Stimulated activated CD8-positive, alpha-beta memory T cell treated with anti-CD3 and anti-CD28 coated beads, Interleukin-15, amount 100 ng/mL, for 48 hours (primary cell): ENCODE measurements at regions not wholly inside any gene's neighbourhood (a gene's known extent, or its start where the extent isn't known, plus 50 kb on each side); places are given as distances from the start of the nearest gene placed in this dataset.
"Not testable (repeated sequence)": the region's sequence is repeated elsewhere in the genome, so short reads cannot be mapped to it uniquely, and the experiment has no call there.

Experiments used
- DNase-seq, 2 donors: peaks; one replicate each; pipeline ENCODE4 v3.0.0-alpha.2; 2020; ENCODE audit warnings: low read depth in 2 of 2

- no peak for DNase-seq
These were observed 1182.4 kb downstream of the HACE1 start for GRCh38 chr6:103677290-103677689.

GRCh38 chr6:103675807-103676406 is 1183.8 kb downstream of the HACE1 start:
- DNase-seq: no peak

GRCh38 chr6:103674790-103675189 is 1184.9 kb downstream of the HACE1 start:
- no peak for DNase-seq

- DNase-seq: no peak
These were observed 1187.5 kb downstream of the HACE1 start for GRCh38 chr6:103672169-103672568.

GRCh38 chr6:103629613-103630012 is 1230.1 kb downstream of the HACE1 start:
- no peak for DNase-seq

- no peak for DNase-seq
These were observed 1242.1 kb downstream of the HACE1 start for GRCh38 chr6:103617642-103618041.

DNA sequence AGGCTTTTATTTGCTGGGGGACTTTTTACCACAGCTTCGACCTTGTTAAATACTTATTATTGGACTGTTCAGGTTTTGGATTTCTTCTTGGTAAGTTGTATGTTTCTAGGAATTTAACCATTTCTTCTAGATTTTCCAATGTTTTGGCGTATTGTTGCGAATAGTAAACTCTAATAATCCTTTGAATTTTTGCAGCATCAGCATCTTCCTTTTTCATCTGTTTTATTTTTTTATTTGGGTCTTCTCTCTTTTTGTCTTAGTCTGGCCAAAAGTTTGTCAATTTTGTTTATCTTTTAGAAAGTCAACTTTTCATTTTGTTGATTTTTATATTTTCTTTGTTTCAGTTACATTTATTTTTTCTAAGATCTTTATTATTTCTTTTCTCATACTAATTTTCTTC is 1272.0 kb downstream of the HACE1 start:
- DNase-seq: no peak

- no peak for DNase-seq
These were observed 1281.6 kb downstream of the HACE1 start for GRCh38 chr6:103578115-103578514.

GRCh38 chr6:103570431-103570830 is 1289.3 kb downstream of the HACE1 start:
- no peak for DNase-seq

DNA sequence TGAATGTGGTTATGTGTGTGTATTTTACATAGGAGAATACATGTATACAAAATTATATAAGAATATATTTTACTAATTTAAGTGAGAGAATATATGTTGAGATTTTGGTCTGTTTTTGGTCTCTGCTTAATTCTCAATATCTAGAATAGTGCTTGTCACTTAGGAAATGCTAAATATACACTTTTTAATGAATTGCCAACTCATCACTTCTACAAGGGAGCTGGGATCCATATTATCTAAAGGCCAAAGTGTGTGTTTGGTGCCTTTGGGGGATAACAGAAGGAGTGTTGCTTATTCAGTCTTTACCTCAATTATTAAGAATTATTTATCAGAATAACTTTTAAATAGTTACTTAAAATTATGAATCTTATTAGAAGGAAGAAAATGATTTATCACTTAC is 1304.8 kb downstream of the HACE1 start:
- DNase-seq: no peak

GRCh38 chr6:103538381-103538780 is 1321.3 kb downstream of the HACE1 start:
- DNase-seq: no peak

GRCh38 chr6:103534814-103535213 is 1324.9 kb downstream of the HACE1 start:
- DNase-seq: no peak

DNA sequence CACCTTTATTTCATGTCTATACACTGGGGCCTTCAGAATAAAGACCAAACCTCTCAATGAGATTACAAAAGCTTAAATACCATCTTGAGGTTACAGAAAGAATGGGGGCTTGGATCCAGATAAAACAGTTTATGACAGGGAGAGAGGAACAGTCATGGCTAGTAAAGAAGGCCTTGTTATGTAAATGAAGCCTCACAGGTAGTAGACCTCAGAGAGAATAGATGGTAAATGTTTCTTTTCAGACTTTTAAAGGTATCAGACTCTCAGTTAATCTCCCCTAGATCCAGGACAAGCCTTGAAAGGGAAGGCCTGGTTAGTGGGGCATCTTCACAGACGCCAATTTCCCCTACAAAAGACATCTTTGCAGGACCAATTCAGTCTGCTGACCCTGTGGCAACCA is 1325.6 kb downstream of the HACE1 start:
- DNase-seq: no peak

DNA sequence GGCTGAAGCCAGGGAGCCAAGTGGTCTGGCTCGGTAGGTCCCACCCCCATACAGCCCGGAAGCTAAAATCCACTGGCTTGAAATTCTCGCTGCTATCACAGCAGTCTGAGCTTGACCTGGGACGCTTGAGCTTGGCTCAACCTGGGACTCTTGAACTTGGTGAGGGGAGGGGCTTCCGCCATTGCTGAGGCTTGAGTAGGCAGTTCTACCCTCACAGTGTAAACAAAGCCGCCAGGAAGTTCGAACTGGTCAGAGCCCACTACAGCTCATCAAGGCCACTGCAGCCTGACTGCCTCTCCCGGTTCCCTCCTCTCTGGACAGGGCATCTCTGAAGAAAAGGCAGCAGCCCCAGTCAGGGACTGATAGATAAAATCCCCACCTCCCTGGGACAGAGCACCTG is 1337.7 kb downstream of the HACE1 start:
- no peak for DNase-seq

GRCh38 chr6:103516336-103516735 is 1343.4 kb downstream of the HACE1 start:
- DNase-seq: no peak

- DNase-seq: no peak
These were observed 1352.7 kb downstream of the HACE1 start for GRCh38 chr6:103507052-103507451.

GRCh38 chr6:103505155-103505518 is 1354.6 kb downstream of the HACE1 start:
- DNase-seq: no peak

GRCh38 chr6:103504501-103505154 is 1355.1 kb downstream of the HACE1 start:
- DNase-seq: no peak

GRCh38 chr6:103496588-103496987 is 1363.1 kb downstream of the HACE1 start:
- DNase-seq: not testable (repeated sequence)

DNA sequence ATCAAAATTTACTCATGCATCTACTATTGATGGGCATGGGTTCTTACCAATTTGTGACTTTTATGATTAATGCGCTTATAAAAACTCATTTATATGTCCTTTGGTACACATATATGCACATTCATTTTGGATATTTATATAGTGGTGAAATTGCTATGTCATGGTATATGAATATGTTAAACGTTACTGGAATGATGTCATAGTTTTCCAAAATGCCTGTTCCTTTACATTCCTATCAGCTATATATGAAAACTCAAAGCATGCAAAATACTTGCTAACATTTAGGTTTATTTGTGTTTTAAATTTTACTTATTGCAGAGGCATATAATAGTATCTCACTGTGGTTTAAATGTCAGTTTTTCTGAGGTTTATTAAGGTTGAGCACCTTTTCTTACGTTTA is 1403.1 kb downstream of the HACE1 start:
- DNase-seq: no peak

GRCh38 chr6:103455275-103455674 is 1404.4 kb downstream of the HACE1 start:
- DNase-seq: no peak

DNA sequence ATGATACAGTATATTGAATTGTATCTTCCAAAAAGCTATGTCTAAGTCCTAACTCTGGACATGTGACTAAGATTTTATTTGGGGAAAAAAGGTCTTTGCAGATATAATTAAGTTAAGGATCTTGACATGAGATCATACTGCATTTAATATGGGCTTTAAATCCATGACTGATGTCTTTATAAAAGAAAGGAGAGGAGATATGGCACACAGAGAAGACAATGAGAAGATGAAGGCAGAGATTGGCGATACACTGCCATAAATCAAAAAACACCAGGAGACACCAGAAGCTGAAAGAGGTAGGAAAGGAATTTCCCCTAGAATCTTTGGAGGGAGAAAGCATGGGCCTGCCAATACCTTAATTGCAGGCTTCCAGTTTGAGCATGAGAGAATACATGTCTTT is 1450.2 kb downstream of the HACE1 start:
- DNase-seq: no peak

DNA sequence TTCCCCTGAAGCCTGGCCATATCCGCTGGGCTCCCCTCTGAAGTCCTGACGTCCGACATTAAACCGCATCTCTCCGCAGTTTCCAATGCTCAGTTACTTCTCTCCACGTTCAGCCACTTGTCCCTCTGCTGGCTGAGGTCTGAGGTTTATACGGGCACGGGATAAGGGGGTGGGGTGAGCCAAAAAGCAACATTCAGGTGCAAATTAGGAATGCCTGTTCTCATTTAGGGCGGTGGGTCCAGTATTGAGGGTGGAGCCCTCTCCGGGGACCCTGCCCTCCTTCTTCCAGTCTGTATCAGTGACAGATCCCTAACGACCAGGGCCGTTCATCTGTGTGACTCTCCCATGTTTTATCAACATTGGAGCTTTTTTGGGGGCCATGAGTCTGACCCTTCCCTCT is 1454.4 kb downstream of the HACE1 start:
- DNase-seq: no peak

DNA sequence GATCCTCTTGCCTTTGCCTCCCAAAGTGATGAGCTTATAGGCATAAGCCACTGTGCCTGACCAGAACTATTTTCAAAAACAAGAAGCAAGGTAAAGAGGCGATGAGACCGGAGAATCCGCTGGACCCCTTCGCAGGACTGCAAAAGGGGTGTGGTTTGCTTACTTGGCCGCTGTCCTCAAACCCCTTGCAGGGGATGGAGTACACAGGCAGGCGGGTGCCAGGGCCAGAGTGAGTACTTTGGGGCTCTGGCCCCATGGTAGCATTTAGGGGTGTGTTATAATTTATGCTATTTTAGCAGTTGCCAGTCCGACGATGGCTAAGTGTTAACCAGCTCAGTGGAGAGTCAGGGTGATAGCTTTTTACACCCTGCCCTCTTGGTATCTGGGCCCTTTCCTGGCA is 1454.9 kb downstream of the HACE1 start:
- no peak for DNase-seq
